ENCODE measurements at regions not wholly inside any gene's neighbourhood (a gene's known extent, or its start where the extent isn't known, plus 50 kb on each side); places are given as distances from the start of the nearest gene placed in this dataset.

DNA sequence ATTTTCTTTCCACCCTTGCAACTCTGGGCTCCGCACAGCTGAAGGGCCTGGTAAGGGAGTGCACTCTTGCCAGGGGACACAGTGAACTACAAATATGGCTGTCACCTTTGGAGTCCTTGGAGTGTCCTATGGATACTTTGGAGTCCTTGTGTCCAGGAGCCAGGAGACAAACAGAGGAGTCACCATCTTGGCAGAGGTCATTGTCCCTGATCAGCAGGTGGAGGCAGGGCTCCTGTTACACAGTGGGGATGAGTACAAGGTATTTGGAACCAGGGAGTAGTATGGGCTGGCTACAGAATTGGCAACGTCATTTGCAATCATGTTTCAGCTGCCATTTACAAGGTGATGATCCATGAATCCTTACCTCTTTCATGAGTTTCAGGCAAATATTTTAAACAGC is 132.5 kb downstream of the FAM161A start:
- Histone ChIP-seq H3K27me3 (ENCODE audit: control insufficient read depth, insufficient read depth, low read length) (no peaks in the 10 kb centered on the region), H3K9ac (ENCODE audit: low read length) (no peak overlapping the region), H3K4me1 (ENCODE audit: control insufficient read depth, low read depth, low read length) (no peaks in the 10 kb centered on the region), H3K9me3 (ENCODE audit: control insufficient read depth, low read depth, low read length) (no peaks in the 10 kb centered on the region), H3K4me3 (ENCODE audit: low read length) (no peak overlapping the region), H3K36me3 (ENCODE audit: control insufficient read depth, low read depth, low read length) (no peaks in the 10 kb centered on the region), H3K27ac (ENCODE audit: low read length) (no peak overlapping the region)

DNA sequence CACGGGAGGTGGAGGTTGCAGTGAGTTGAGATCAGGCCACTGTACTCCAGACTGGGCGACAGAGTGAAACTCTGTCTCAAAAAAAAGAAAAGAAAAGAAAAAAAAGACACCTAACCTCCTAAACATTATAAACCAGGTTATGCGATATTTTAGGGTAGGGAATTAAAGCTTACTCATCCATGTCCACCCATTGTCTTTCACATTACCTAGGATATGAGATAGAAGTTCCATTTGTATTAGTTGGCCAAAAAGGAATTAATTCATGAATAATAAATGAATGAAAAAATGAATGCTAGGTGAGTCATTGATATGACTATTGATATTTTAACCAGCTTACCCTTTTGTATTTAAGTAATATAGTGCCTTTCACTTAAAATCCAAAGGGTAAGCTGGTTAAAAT is 132.9 kb downstream of the FAM161A start:
- Histone ChIP-seq H3K9me3 (ENCODE audit: control insufficient read depth, low read depth, low read length) (no peaks in the 10 kb centered on the region), H3K27ac (ENCODE audit: low read length) (no peak overlapping the region), H3K9ac (ENCODE audit: low read length) (no peak overlapping the region), H3K27me3 (ENCODE audit: control insufficient read depth, insufficient read depth, low read length) (no peaks in the 10 kb centered on the region), H3K36me3 (ENCODE audit: control insufficient read depth, low read depth, low read length) (no peaks in the 10 kb centered on the region), H3K4me1 (ENCODE audit: control insufficient read depth, low read depth, low read length) (no peaks in the 10 kb centered on the region), H3K4me3 (ENCODE audit: low read length) (no peak overlapping the region)

DNA sequence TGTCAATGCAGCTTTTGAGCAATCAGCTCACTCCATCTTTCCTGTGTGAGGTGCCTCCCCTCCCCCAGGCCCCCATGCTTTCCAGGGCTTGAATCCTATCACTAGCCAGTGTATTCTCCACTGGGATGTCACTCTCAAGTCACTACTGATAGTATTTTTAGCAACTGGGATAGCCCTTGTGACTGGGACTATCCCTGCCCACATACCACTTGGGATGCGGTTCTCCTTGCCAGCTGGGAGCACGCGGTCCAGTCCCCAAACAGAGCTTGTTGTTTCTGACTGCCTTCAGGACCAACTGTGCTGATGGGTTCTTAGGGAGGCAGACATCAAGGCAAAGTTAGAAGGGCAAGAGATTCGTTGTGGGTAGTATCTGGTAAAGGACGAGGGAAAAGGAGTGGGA is 134.9 kb downstream of the FAM161A start:
- Histone ChIP-seq H3K27ac (ENCODE audit: low read length) (no peak overlapping the region), H3K27me3 (ENCODE audit: control insufficient read depth, insufficient read depth, low read length) (no peaks in the 10 kb centered on the region), H3K4me3 (ENCODE audit: low read length) (no peak overlapping the region), H3K9ac (ENCODE audit: low read length) (no peak overlapping the region), H3K9me3 (ENCODE audit: control insufficient read depth, low read depth, low read length) (no peaks in the 10 kb centered on the region), H3K4me1 (ENCODE audit: control insufficient read depth, low read depth, low read length) (no peaks in the 10 kb centered on the region), H3K36me3 (ENCODE audit: control insufficient read depth, low read depth, low read length) (no peaks in the 10 kb centered on the region)

DNA sequence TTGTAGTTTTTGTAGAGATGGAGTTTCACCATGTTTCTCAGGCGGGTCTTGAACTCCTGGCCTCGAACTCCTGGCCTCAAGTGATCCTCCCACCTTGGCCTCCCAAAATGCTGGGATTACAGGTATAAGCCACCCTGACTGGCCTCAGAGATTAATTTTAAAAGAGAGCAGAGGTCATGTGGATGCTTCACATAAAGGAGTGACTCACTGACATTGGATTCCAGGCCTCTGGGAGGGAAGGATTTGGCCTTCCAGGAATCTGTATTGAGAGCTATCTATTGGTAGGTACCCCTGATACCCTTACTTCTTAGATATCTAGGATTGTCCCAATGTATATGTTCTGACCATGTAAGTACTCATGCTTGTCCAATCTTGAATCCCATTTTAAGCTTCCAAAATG is 138.4 kb downstream of the FAM161A start:
- Histone ChIP-seq H3K27ac (ENCODE audit: low read length) (no peak overlapping the region), H3K36me3 (ENCODE audit: control insufficient read depth, low read depth, low read length) (no peaks in the 10 kb centered on the region), H3K4me3 (ENCODE audit: low read length) (no peak overlapping the region), H3K4me1 (ENCODE audit: control insufficient read depth, low read depth, low read length) (no peaks in the 10 kb centered on the region), H3K9me3 (ENCODE audit: control insufficient read depth, low read depth, low read length) (no peaks in the 10 kb centered on the region), H3K27me3 (ENCODE audit: control insufficient read depth, insufficient read depth, low read length) (no peaks in the 10 kb centered on the region), H3K9ac (ENCODE audit: low read length) (no peak overlapping the region)

DNA sequence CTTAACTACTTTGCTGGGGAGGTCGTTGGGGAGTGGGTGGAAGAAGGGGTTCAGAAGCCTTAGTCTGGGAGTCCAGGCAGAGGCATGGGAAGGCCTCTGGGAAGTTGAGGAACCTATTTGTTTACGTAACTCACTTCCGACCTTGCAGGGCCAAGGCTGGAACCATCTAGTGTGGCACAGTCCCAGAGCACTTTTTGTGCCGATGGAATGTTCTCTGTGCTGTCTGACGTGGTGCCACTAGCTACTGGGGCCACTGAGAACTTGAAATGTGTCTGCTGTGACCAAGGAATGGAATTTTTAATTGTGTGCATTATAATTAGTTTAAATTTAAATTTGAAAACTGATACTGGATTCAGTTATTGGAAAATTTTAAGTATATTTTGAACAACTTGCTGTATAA is 139.7 kb downstream of the FAM161A start:
- Histone ChIP-seq H3K27ac (ENCODE audit: low read length) (no peak overlapping the region), H3K9ac (ENCODE audit: low read length) (no peak overlapping the region), H3K4me1 (ENCODE audit: control insufficient read depth, low read depth, low read length) (no peaks in the 10 kb centered on the region)

DNA sequence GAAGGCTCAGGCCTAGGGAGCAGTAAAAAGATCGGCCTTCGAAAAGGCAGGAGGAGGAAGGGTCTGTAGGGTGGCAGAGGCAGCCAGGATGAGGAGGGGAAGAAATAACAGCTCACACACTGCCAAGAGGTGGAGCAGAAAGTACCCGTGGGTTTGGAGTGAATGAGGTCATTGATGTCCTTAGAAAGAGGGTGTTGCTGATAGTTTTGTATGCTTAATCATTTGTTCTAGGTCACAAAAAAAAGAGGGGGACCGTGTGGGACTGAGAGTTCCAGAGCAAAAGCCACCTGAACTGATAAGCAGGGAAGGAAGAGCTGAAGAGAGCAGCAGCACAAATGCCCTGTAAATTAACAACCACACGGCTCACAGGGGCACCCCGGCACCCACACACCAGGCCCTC is 140.4 kb downstream of the FAM161A start:
- H3K9me3 ChIP-seq (ENCODE audit: control insufficient read depth, low read depth, low read length): no peaks in the 10 kb centered on the region
- H3K4me3 ChIP-seq (ENCODE audit: low read length): no peak overlapping the region
- H3K27ac ChIP-seq (ENCODE audit: low read length): no peak overlapping the region
- H3K36me3 ChIP-seq (ENCODE audit: control insufficient read depth, low read depth, low read length): no peaks in the 10 kb centered on the region
- H3K27me3 ChIP-seq (ENCODE audit: control insufficient read depth, insufficient read depth, low read length): no peaks in the 10 kb centered on the region
- H3K9ac ChIP-seq (ENCODE audit: low read length): no peak overlapping the region
- no peaks in the 10 kb centered on the region for H3K4me1 ChIP-seq (ENCODE audit: control insufficient read depth, low read depth, low read length)

More for the DNA sequence above, 139.7 kb downstream of the FAM161A start:
- no peaks in the 10 kb centered on the region for H3K9me3 ChIP-seq (ENCODE audit: control insufficient read depth, low read depth, low read length)
- H3K4me3 ChIP-seq (ENCODE audit: low read length): no peak overlapping the region
- no peaks in the 10 kb centered on the region for H3K27me3 ChIP-seq (ENCODE audit: control insufficient read depth, insufficient read depth, low read length)
- no peaks in the 10 kb centered on the region for H3K36me3 ChIP-seq (ENCODE audit: control insufficient read depth, low read depth, low read length)

DNA sequence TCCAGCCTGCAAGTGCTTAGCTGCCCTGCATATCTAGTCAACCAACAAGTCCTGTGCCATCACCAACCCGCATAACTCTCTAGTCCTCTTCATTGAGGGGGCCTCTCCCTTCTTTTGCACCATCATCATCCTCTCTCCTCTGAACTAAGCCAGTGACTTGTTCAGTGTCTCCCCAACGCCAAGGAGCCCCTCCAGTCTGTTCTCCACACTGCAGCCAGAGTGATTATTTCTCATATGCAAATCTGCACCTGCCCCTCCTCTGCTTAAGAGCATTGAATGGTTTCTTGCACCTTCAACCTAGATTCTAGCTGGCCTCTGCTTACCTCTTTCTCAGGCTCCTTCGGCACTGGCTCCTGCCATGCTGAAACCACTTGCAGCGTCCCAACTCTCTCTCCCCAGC is 141.8 kb downstream of the FAM161A start:
- no peak overlapping the region for H3K4me3 ChIP-seq (ENCODE audit: low read length)
- H3K4me1 ChIP-seq (ENCODE audit: control insufficient read depth, low read depth, low read length): no peaks in the 10 kb centered on the region
- no peaks in the 10 kb centered on the region for H3K9me3 ChIP-seq (ENCODE audit: control insufficient read depth, low read depth, low read length)
- H3K36me3 ChIP-seq (ENCODE audit: control insufficient read depth, low read depth, low read length): no peaks in the 10 kb centered on the region
- H3K9ac ChIP-seq (ENCODE audit: low read length): no peak overlapping the region
- no peak overlapping the region for H3K27ac ChIP-seq (ENCODE audit: low read length)
- no peaks in the 10 kb centered on the region for H3K27me3 ChIP-seq (ENCODE audit: control insufficient read depth, insufficient read depth, low read length)

GRCh38 chr2:61710711-61711110 is 143.1 kb downstream of the FAM161A start:
- Histone ChIP-seq H3K9me3 (ENCODE audit: control insufficient read depth, low read depth, low read length) (no peaks in the 10 kb centered on the region), H3K36me3 (ENCODE audit: control insufficient read depth, low read depth, low read length) (no peaks in the 10 kb centered on the region), H3K27ac (ENCODE audit: low read length) (no peak overlapping the region), H3K9ac (ENCODE audit: low read length) (no peak overlapping the region), H3K27me3 (ENCODE audit: control insufficient read depth, insufficient read depth, low read length) (no peaks in the 10 kb centered on the region), H3K4me3 (ENCODE audit: low read length) (no peak overlapping the region), H3K4me1 (ENCODE audit: control insufficient read depth, low read depth, low read length) (no peaks in the 10 kb centered on the region)

- no peaks in the 10 kb centered on the region for H3K27me3 ChIP-seq (ENCODE audit: control insufficient read depth, insufficient read depth, low read length)
- no peak overlapping the region for H3K4me3 ChIP-seq (ENCODE audit: low read length)
- H3K36me3 ChIP-seq (ENCODE audit: control insufficient read depth, low read depth, low read length): no peaks in the 10 kb centered on the region
- H3K4me1 ChIP-seq (ENCODE audit: control insufficient read depth, low read depth, low read length): no peaks in the 10 kb centered on the region
- H3K9ac ChIP-seq (ENCODE audit: low read length): no peak overlapping the region
- H3K27ac ChIP-seq (ENCODE audit: low read length): no peak overlapping the region
- H3K9me3 ChIP-seq (ENCODE audit: control insufficient read depth, low read depth, low read length): no peaks in the 10 kb centered on the region
Observed at GRCh38 chr2:61707984-61708852, 145.6 kb downstream of the FAM161A start.

DNA sequence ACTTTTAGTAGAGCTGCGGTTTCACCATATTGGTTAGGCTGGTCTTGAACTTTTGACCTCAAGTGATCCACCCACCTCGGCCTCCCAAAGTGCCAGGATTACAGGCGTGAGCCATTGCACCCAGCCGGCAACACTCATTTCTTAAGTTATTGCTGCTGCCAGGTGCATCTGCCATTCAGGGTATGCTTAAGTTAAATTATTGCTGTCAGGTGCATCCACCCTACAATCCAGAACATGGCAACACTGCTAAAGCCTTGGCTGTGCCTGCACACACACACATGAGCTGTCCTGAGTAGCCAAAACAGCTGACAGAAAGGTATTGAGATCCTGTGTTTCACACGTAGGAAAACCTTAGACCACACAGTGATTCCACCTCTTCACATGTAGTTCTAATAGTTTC is 148.2 kb downstream of the FAM161A start:
- H3K36me3 ChIP-seq (ENCODE audit: control insufficient read depth, low read depth, low read length): no peaks in the 10 kb centered on the region
- H3K4me3 ChIP-seq (ENCODE audit: low read length): no peak overlapping the region
- H3K9me3 ChIP-seq (ENCODE audit: control insufficient read depth, low read depth, low read length): no peaks in the 10 kb centered on the region
- H3K27ac ChIP-seq (ENCODE audit: low read length): no peak overlapping the region
- no peak overlapping the region for H3K9ac ChIP-seq (ENCODE audit: low read length)
- no peaks in the 10 kb centered on the region for H3K27me3 ChIP-seq (ENCODE audit: control insufficient read depth, insufficient read depth, low read length)
- H3K4me1 ChIP-seq (ENCODE audit: control insufficient read depth, low read depth, low read length): no peaks in the 10 kb centered on the region

- Histone ChIP-seq H3K4me1 (ENCODE audit: control insufficient read depth, low read depth, low read length) (no peaks in the 10 kb centered on the region), H3K36me3 (ENCODE audit: control insufficient read depth, low read depth, low read length) (no peaks in the 10 kb centered on the region), H3K4me3 (ENCODE audit: low read length) (no peak overlapping the region), H3K9ac (ENCODE audit: low read length) (no peak overlapping the region), H3K9me3 (ENCODE audit: control insufficient read depth, low read depth, low read length) (no peaks in the 10 kb centered on the region), H3K27me3 (ENCODE audit: control insufficient read depth, insufficient read depth, low read length) (no peaks in the 10 kb centered on the region), H3K27ac (ENCODE audit: low read length) (no peak overlapping the region)
Observed at GRCh38 chr2:61704364-61704763, 149.5 kb downstream of the FAM161A start.

DNA sequence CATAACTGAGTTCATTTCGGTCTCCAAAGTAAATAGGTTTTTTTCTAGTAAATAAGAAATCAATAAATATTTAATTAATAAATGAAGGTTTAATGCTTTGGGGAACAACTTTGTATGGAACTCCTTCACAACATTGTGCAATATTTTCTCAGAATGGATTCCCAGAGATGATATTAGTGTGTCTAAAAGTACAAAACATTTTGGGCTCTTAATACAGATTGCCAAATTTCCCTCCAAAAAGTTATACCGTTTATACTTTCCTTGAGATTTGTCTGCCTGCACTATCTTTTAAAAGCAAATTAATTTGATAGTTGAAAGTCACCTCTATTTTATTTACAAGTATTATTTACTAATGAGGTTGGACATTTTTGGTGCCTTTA is 151.8 kb downstream of the FAM161A start:
- no peaks in the 10 kb centered on the region for H3K9me3 ChIP-seq (ENCODE audit: control insufficient read depth, low read depth, low read length)
- no peaks in the 10 kb centered on the region for H3K4me1 ChIP-seq (ENCODE audit: control insufficient read depth, low read depth, low read length)
- H3K4me3 ChIP-seq (ENCODE audit: low read length): no peak overlapping the region
- H3K27ac ChIP-seq (ENCODE audit: low read length): no peak overlapping the region
- no peaks in the 10 kb centered on the region for H3K36me3 ChIP-seq (ENCODE audit: control insufficient read depth, low read depth, low read length)
- no peak overlapping the region for H3K9ac ChIP-seq (ENCODE audit: low read length)
- no peaks in the 10 kb centered on the region for H3K27me3 ChIP-seq (ENCODE audit: control insufficient read depth, insufficient read depth, low read length)
